K562 (cell line): ENCODE measurements at regions not wholly inside any gene's neighbourhood (a gene's known extent, or its start where the extent isn't known, plus 50 kb on each side); places are given as distances from the start of the nearest gene placed in this dataset.

Source experiments
- ATAC-seq: fragments of 200-7000 bp; cut with Tn5 transposase; 3 replicates; pipeline ENCODE4 v1.9.1; 2020; ENCODE audit warnings: moderate library complexity
- BruUV-seq: library from RNA; stranded (reverse); fragments of 400-500 nt; replicated peaks from 2 replicates; lab custom pipeline; 2021; lab: Mats Ljungman, UMichigan
- CTCF ChIA-PET: fragments of 300-600 bp; formaldehyde crosslinking; extraction: SDS; loops from one replicate; lab custom pipeline; 2021; ENCODE audit warnings: low intra/inter-chr PET ratio; lab: Yijun Ruan, JAX
- POLR2A ChIA-PET: fragments of 300-600, 350-650 bp; sonication (Branson Sonifier 250); formaldehyde crosslinking; extraction: SDS; loops from one replicate; lab custom pipeline; 2021; ENCODE audit warnings: antibody characterized with exemption, inconsistent platforms; lab: Yijun Ruan, JAX
- DNase-seq, 4 experiments: peaks; one replicate each; pipeline versions ENCODE4 v3.0.0 to v3.0.0-alpha.2; 2011 to 2018; ENCODE audit warnings: low spot score in 3 of 4, mixed read lengths in 3 of 4; ENCODE audit errors: extremely low read depth in 1 of 4
- FAIRE-seq: peaks from 2 replicates; lab custom pipeline; 2011; peaks lifted over from hg19 to GRCh38; lab: Jason Lieb, UNC
- H2AFZ ChIP-seq: 2 replicates; pipeline ENCODE4 v1.6.0; 2011; ENCODE audit warnings: low read depth, low read length, control low read depth, inconsistent platforms
- H3K27ac ChIP-seq: fragments of 200-600 bp; 3 replicates; pipeline ENCODE4 v1.8.0; 2011; ENCODE audit warnings: low read depth, mild to moderate bottlenecking, control low read depth, inconsistent platforms, low read length, moderate library complexity, mixed read lengths; ENCODE audit errors: extremely low read depth
- H3K27me3 ChIP-seq, 2 experiments: fragments of 300-600 bp in 1 of 2; 2 replicates in 1 of 2; 3 replicates in 1 of 2; pipeline versions ENCODE4 v1.6.0 to v1.8.0; 2011; ENCODE audit warnings: inconsistent platforms in 2 of 2, low read length in 2 of 2, mild to moderate bottlenecking in 1 of 2, mixed read lengths in 1 of 2, moderate library complexity in 1 of 2; ENCODE audit not compliant: control insufficient read depth in 2 of 2, insufficient read depth in 2 of 2
- H3K36me3 ChIP-seq: fragments of 300-600 bp; 3 replicates; pipeline ENCODE4 v1.8.0; 2011; ENCODE audit warnings: mild to moderate bottlenecking, low read length, inconsistent platforms; ENCODE audit not compliant: control insufficient read depth, insufficient read depth
- H3K4me1 ChIP-seq, 2 experiments: fragments of 200-600 bp in 1 of 2; replicated peaks in 1 of 2; 2 replicates in 1 of 2; 3 replicates in 1 of 2; pipeline versions ENCODE4 v1.5.1 to v1.8.0; 2011; ENCODE audit warnings: inconsistent platforms in 2 of 2, low read length in 2 of 2, mild to moderate bottlenecking in 1 of 2, mixed read lengths in 1 of 2, moderate library complexity in 1 of 2; ENCODE audit not compliant: control insufficient read depth in 2 of 2, insufficient read depth in 2 of 2
- H3K4me2 ChIP-seq: 2 replicates; pipeline ENCODE4 v1.6.1; 2011; ENCODE audit warnings: low read length, control low read depth, inconsistent platforms, mixed read lengths; ENCODE audit not compliant: insufficient read depth
- H3K4me3 ChIP-seq: fragments of 200-600 bp; sonication (generic), shearing (Covaris generic); 2 replicates; pipeline ENCODE4 v1.5.1; 2016; ENCODE audit warnings: control low read depth, inconsistent platforms
- H3K79me2 ChIP-seq: fragments of 200-600 bp; 3 replicates; pipeline ENCODE4 v1.8.0; 2011; ENCODE audit warnings: low read length, inconsistent platforms; ENCODE audit not compliant: control insufficient read depth, insufficient read depth
- H3K9ac ChIP-seq, 2 experiments: 2 replicates each; pipeline versions ENCODE4 v1.6.0 to v1.6.1; 2011; ENCODE audit warnings: low read depth in 2 of 2, low read length in 2 of 2, control low read depth in 1 of 2, inconsistent platforms in 1 of 2, mild to moderate bottlenecking in 1 of 2, mixed read lengths in 1 of 2; ENCODE audit not compliant: insufficient read depth in 1 of 2
- H3K9me1 ChIP-seq: one replicate; pipeline ENCODE4 v1.6.0; 2011; ENCODE audit warnings: inconsistent platforms, mild to moderate bottlenecking, low read length, moderate library complexity; ENCODE audit not compliant: control insufficient read depth, insufficient read depth
- H3K9me3 ChIP-seq: replicated peaks from 2 replicates; pipeline ENCODE4 v1.5.1; 2011; ENCODE audit warnings: low read depth, low read length, inconsistent platforms; ENCODE audit not compliant: control insufficient read depth, insufficient read depth
- H4K20me1 ChIP-seq: replicated peaks from 2 replicates; pipeline ENCODE4 v1.6.1; 2011; ENCODE audit warnings: low read length, inconsistent platforms, mixed read lengths; ENCODE audit not compliant: control insufficient read depth, insufficient read depth
- BCOR ChIP-seq: fragments of 450-650 bp; IDR thresholded peaks from 2 replicates; pipeline ENCODE4 v1.6.1; 2016
- CSDE1 ChIP-seq, 2 experiments: fragments of 450-650 bp; IDR thresholded peaks; 2 replicates each; pipeline ENCODE4 v1.6.1; 2016; ENCODE audit warnings: mild to moderate bottlenecking in 1 of 2
- EP300 ChIP-seq: IDR thresholded peaks from 2 replicates; pipeline ENCODE4 v1.6.1; 2012; ENCODE audit warnings: low read length, improper control_type of control experiment
- ERF ChIP-seq: fragments of 450-650 bp; formaldehyde crosslinking; IDR thresholded peaks from 2 replicates; pipeline ENCODE4 v1.4.0; 2020; ENCODE audit warnings: mild to moderate bottlenecking, mixed read lengths
- EWSR1 ChIP-seq: fragments of 450-650 bp; IDR thresholded peaks from 2 replicates; pipeline ENCODE4 v1.6.1; 2018; ENCODE audit warnings: borderline replicate concordance, mild to moderate bottlenecking, low read depth, moderate library complexity; ENCODE audit not compliant: partially characterized antibody
- FOXK2 ChIP-seq, 2 experiments: fragments of 450-650 bp; IDR thresholded peaks in 1 of 2; conservative IDR thresholded peaks in 1 of 2; 2 replicates each; pipeline ENCODE4 v1.6.1; 2016; ENCODE audit warnings: low read depth in 2 of 2, mild to moderate bottlenecking in 1 of 2
- FOXO4 ChIP-seq: fragments of 450-650 bp; formaldehyde crosslinking; IDR thresholded peaks from 2 replicates; pipeline ENCODE4 v1.4.0; 2020; ENCODE audit warnings: mild to moderate bottlenecking, moderate library complexity
- GABPB1 ChIP-seq: sonication (generic); formaldehyde crosslinking; IDR thresholded peaks from 2 replicates; pipeline ENCODE4 v1.8.0; 2022; ENCODE audit warnings: mild to moderate bottlenecking, missing genetic modification reagents
- GATA2 ChIP-seq: sonication (generic); formaldehyde crosslinking; IDR thresholded peaks from 2 replicates; pipeline ENCODE4 v1.4.0; 2020; ENCODE audit warnings: mild to moderate bottlenecking, missing genetic modification reagents
- HCFC1 ChIP-seq: IDR thresholded peaks from 2 replicates; pipeline ENCODE4 v1.6.1; 2012; ENCODE audit warnings: low read depth, low read length, improper control_type of control experiment
- HDAC3 ChIP-seq: fragments of 450-650 bp; IDR thresholded peaks from 2 replicates; pipeline ENCODE4 v1.6.1; 2018; ENCODE audit warnings: borderline replicate concordance, mild to moderate bottlenecking, moderate library complexity; ENCODE audit not compliant: partially characterized antibody
- HLTF ChIP-seq: fragments of 450-650 bp; IDR thresholded peaks from 2 replicates; pipeline ENCODE4 v1.6.1; 2016
- KDM1A ChIP-seq, 2 experiments: fragments of 450-650 bp; IDR thresholded peaks; 2 replicates each; pipeline ENCODE4 v1.6.1; 2016; ENCODE audit warnings: mild to moderate bottlenecking in 2 of 2
- LEF1 ChIP-seq: fragments of 450-650 bp; IDR thresholded peaks from 2 replicates; pipeline ENCODE4 v1.6.1; 2016; ENCODE audit warnings: mild to moderate bottlenecking
- MYC ChIP-seq, 2 experiments: fragments of 250-450 bp in 1 of 2; sonication (Bioruptor Pico) in 1 of 2; IDR thresholded peaks; 2 replicates each; pipeline versions ENCODE4 v1.5.1 to v1.6.1; 2012 to 2021; ENCODE audit warnings: low read depth in 2 of 2, borderline replicate concordance in 1 of 2, improper control_type of control experiment in 1 of 2, low read length in 1 of 2, mild to moderate bottlenecking in 1 of 2, moderate library complexity in 1 of 2
- POLR2AphosphoS2 ChIP-seq: IDR thresholded peaks from 2 replicates; pipeline ENCODE4 v1.6.1; 2012; ENCODE audit warnings: low read length, improper control_type of control experiment
- RBM25 ChIP-seq: fragments of 200-400 bp; formaldehyde crosslinking; IDR thresholded peaks from 2 replicates; pipeline ENCODE4 v1.6.1; 2018; ENCODE audit warnings: low read length, low read depth, moderate library complexity; ENCODE audit not compliant: severe bottlenecking
- RCOR1 ChIP-seq, 2 experiments: IDR thresholded peaks; 2 replicates each; pipeline ENCODE4 v1.6.1; 2012; ENCODE audit warnings: low read depth in 2 of 2, low read length in 2 of 2, borderline replicate concordance in 1 of 2, improper control_type of control experiment in 1 of 2
- SRSF3 ChIP-seq: fragments of 200-400 bp; formaldehyde crosslinking; IDR thresholded peaks from 2 replicates; pipeline ENCODE4 v1.6.1; 2016; ENCODE audit warnings: mild to moderate bottlenecking, low read length, moderate library complexity; ENCODE audit not compliant: insufficient read depth
- TAL1 ChIP-seq: fragments of 450-650 bp; IDR thresholded peaks from 2 replicates; pipeline ENCODE4 v1.6.1; 2016; ENCODE audit warnings: mild to moderate bottlenecking
- TCF15 ChIP-seq: fragments of 250-450 bp; sonication (Bioruptor Pico); IDR thresholded peaks from 2 replicates; pipeline ENCODE4 v1.8.0; 2022; ENCODE audit warnings: moderate library complexity, mild to moderate bottlenecking, inconsistent platforms
- TSC22D4 ChIP-seq: fragments of 450-650 bp; IDR thresholded peaks from 2 replicates; pipeline ENCODE4 v1.6.1; 2016; ENCODE audit warnings: missing genetic modification characterization, missing biosample characterization, control low read depth
- ZBED1 ChIP-seq: IDR thresholded peaks from 2 replicates; pipeline ENCODE4 v1.6.1; 2014
- ZFP36 ChIP-seq: fragments of 150-350 bp; IDR thresholded peaks from 2 replicates; pipeline ENCODE4 v1.6.1; 2018; ENCODE audit warnings: low read length, low read depth; ENCODE audit not compliant: partially characterized antibody
- ZNF253 ChIP-seq: fragments of 250-450 bp; sonication (Bioruptor Pico); conservative IDR thresholded peaks from 2 replicates; pipeline ENCODE4 v1.6.1; 2021; ENCODE audit warnings: mild to moderate bottlenecking
- ZNF324 ChIP-seq: fragments of 250-450 bp; sonication (Bioruptor Pico); IDR thresholded peaks from 2 replicates; pipeline ENCODE4 v1.4.0; 2020; ENCODE audit warnings: mild to moderate bottlenecking
- WGBS: fragments of 100-300 bp; shearing (Covaris generic); methylation state at CpG from one replicate; pipeline ENCODE4 v1.1.6; 2016; ENCODE audit warnings: low coverage, mixed read lengths; ENCODE audit not compliant: insufficient coverage; ENCODE audit errors: missing lambda C conversion rate; 5-methylcytosine and 5-hydroxymethylcytosine counted together
- in situ Hi-C: fragments of 300-500 bp; cut with MboI; formaldehyde crosslinking; loops from 4 replicates; pipeline ENCODE4 v1.15.0; 2018; ENCODE audit warnings: inconsistent platforms, mixed read lengths
- intact Hi-C: fragments of 100-400 bp; cut with micrococcal nuclease; formaldehyde crosslinking; loops from 2 replicates; pipeline ENCODE4 v1.14.2; 2022

- intact Hi-C loops: no loop called here
- DNase-seq: no peak
- no peak for FAIRE-seq
- 62% methylated on average over 4 of the region's 6 CpGs for WGBS
- Histone ChIP-seq H3K9ac (no peak overlapping the region), H3K79me2 (no peaks in the 10 kb centered on the region), H3K27ac (no peak overlapping the region), H3K4me3 (no peak overlapping the region), H2AFZ (no peak overlapping the region), H3K4me1 (peaks cover 52 to 65% of the 10 kb centered on the region in 2 experiments), H3K9me3 (no peaks in the 10 kb centered on the region), H3K4me2 (no peak overlapping the region), H3K36me3 (no peaks in the 10 kb centered on the region), H3K9me1 (no peaks in the 10 kb centered on the region), H4K20me1 (no peaks in the 10 kb centered on the region), H3K27me3 (no peaks in the 10 kb centered on the region)
- POLR2A ChIA-PET: interaction anchor here (0.6 kb wide), 1 partner anchor 131 kb away, joined by 3 read pairs; no protein-coding TSS in a partner anchor
- CTCF ChIA-PET: no interaction called here
- no TSS peak for BruUV-seq
- ATAC-seq: no peak
- in situ Hi-C loops: no loop called here
- TF ChIP-seq SRSF3 (no peak), HCFC1 (no peak), HDAC3 (no peak), TCF15 (no peak), CSDE1 (IDR thresholded peaks at IDR 0.05) (no peak), RBM25 (peak; percentile 89), POLR2AphosphoS2 (no peak), GATA2 (no peak), EP300 (no peak), TAL1 (no peak), ERF (no peak), MYC (IDR thresholded peaks at IDR 0.05; ENCODE audit: low read depth, low read length) (no peak), MYC (CRISPR knock-in tag; IDR thresholded peaks at IDR 0.05; ENCODE audit: borderline replicate concordance, low read depth) (no peak), ZNF324 (no peak), ZNF253 (CRISPR knock-in tag) (no peak), EWSR1 (no peak), TSC22D4 (tag) (no peak), ZFP36 (peak; percentile 80), GABPB1 (CRISPR knock-in tag) (no peak), BCOR (peak; percentile 79), ZBED1 (no peak), HLTF (no peak), FOXK2 (conservative IDR thresholded peaks at IDR 0.05 in 1 of 2, IDR thresholded peaks at IDR 0.05 in 1 of 2; ENCODE audit: low read depth in 2 of 2) (no peak), FOXO4 (CRISPR knock-in tag) (no peak), KDM1A (IDR thresholded peaks at IDR 0.05) (peak; percentile 35 to 53; a peak in 3 of 4 replicates), LEF1 (no peak), RCOR1 (IDR thresholded peaks at IDR 0.05; ENCODE audit: borderline replicate concordance in 1 of 2, low read depth in 2 of 2, low read length in 2 of 2) (0 out of 4 replicates have a peak, but pooled peaks of 1 of the 2 experiments have one; percentile 26)
These were observed 55.2 kb upstream of the DLK1 start for GRCh38 chr14:100671386-100671901.
